Testis (tissue), 2 donors: ENCODE measurements at regions not wholly inside any gene's neighbourhood (a gene's known extent, or its start where the extent isn't known, plus 50 kb on each side); places are given as distances from the start of the nearest gene placed in this dataset.

ENCODE experiments used
- CTCF ChIP-seq, 3 experiments: fragments of 450-650 bp in 2 of 3; fragments of 200-600 bp in 1 of 3; sonication (generic) in 1 of 3; IDR thresholded peaks; one replicate each; pipeline ENCODE4 v1.5.1; 2016 to 2019; ENCODE audit warnings: antibody characterized with exemption in 3 of 3, mild to moderate bottlenecking in 2 of 3, moderate library complexity in 1 of 3
- POLR2A ChIP-seq: fragments of 450-650 bp; IDR thresholded peaks from one replicate; pipeline ENCODE4 v1.6.1; 2017; ENCODE audit warnings: antibody characterized with exemption, mild to moderate bottlenecking, moderate library complexity

GRCh38 chr5:99814321-99815063 lies 720.7 kb upstream of the FAM174A start:
- no peak for TF ChIP-seq CTCF (IDR thresholded peaks at IDR 0.05)
- no peak for TF ChIP-seq POLR2A
